H7 (cell line): ENCODE measurements at regions not wholly inside any gene's neighbourhood (a gene's known extent, or its start where the extent isn't known, plus 50 kb on each side); places are given as distances from the start of the nearest gene placed in this dataset.
"Not testable (repeated sequence)": the region's sequence is repeated elsewhere in the genome, so short reads cannot be mapped to it uniquely, and the experiment has no call there.

Experiments
- DNase-seq: peaks from one replicate; pipeline ENCODE4 v3.0.0; 2012
- H3K27me3 ChIP-seq: 2 replicates; pipeline ENCODE4 v1.6.0; 2011; ENCODE audit warnings: mild to moderate bottlenecking, low read length; ENCODE audit not compliant: control insufficient read depth, insufficient read depth
- H3K36me3 ChIP-seq: replicated peaks from 2 replicates; pipeline ENCODE4 v1.5.1; 2011; ENCODE audit warnings: low read length; ENCODE audit not compliant: control insufficient read depth, insufficient read depth
- H3K4me3 ChIP-seq: 2 replicates; pipeline ENCODE4 v1.5.1; 2011; ENCODE audit warnings: low read depth, mild to moderate bottlenecking, control low read depth, low read length, moderate library complexity; ENCODE audit not compliant: insufficient read depth

DNA sequence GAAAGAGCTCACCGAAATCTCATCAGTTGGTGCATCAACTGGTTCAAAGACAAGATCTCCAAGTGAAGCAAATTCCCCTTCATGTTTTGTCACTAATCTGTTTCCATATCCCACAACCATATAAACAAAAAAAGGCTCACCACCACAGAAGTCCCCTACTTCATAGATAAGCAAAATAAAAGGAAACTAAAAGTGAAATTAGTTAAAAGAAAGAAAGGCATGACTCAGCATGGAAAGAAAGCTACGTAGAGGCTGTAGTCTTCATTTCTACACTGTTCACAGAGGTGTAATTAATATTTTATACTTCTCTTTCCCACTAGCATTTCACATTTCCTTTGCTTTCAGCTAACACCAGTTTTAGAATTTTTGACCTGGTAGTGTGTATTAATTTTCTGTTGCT is 208.0 kb downstream of the CYLC2 start:
- H3K36me3 ChIP-seq: no peaks in the 10 kb centered on the region
- no peak overlapping the region for H3K4me3 ChIP-seq
- H3K27me3 ChIP-seq: no peaks in the 10 kb centered on the region
- no peak for DNase-seq

DNA sequence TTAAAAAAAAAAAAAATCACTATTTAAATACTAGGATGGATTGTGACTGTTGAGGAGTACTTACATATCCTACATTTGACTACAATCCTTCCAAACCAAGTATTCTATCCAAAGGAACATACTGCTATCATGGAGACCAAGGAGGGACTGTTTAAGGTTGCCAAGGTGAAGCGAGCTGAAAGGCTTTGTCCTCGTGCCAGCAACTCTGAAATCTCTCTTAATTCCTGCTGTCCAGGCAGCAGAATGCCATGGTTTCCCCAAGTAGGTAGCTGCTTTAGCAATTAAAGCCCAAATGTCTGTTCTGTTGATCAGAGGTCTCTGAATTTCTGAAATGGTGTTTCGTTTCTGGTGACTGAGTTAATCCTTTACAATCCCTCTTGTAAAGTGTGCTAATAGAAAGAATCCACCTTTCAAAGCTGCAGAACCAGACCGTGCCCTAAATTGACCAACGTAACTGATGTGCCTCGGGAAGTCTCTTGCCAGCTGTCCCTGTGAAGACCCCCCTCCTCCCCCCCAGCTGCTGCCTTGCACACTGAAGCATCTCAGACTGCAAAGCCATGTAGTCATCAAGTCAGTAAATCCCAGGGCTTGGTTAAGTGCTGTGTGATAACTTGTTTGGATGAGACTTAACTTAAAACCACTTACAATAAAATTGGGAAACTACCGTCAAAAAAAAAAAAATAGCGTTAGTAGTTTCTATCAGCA is 210.9 kb downstream of the CYLC2 start:
- not testable (repeated sequence) for H3K36me3 ChIP-seq, H3K4me3 ChIP-seq, H3K27me3 ChIP-seq, DNase-seq

- Histone ChIP-seq H3K27me3 (no peaks in the 10 kb centered on the region), H3K36me3 (no peaks in the 10 kb centered on the region), H3K4me3 (no peak overlapping the region)
- DNase-seq: no peak
Observed at GRCh38 chr9:103210607-103211006, 215.5 kb downstream of the CYLC2 start.

DNA sequence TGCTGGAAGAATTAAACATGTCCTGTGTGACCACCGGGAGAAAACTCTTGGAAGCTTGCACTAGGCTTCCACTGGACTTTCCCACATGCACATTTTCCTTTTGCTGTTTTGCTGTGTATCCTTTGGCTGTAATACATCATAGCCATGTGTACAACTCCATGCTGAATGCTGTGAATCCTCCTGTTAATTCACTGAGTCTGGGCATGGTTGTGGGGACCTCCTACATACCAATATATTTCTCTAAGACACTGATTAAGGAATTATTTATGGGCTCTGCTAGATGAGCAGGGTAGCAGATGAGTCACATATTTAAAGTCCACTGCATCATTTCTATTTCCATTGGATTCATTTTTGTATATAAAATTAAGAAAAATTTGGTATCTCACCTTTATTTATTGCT is 220.1 kb downstream of the CYLC2 start:
- H3K36me3 ChIP-seq: no peaks in the 10 kb centered on the region
- H3K4me3 ChIP-seq: no peak overlapping the region
- DNase-seq: no peak
- H3K27me3 ChIP-seq: no peaks in the 10 kb centered on the region

DNA sequence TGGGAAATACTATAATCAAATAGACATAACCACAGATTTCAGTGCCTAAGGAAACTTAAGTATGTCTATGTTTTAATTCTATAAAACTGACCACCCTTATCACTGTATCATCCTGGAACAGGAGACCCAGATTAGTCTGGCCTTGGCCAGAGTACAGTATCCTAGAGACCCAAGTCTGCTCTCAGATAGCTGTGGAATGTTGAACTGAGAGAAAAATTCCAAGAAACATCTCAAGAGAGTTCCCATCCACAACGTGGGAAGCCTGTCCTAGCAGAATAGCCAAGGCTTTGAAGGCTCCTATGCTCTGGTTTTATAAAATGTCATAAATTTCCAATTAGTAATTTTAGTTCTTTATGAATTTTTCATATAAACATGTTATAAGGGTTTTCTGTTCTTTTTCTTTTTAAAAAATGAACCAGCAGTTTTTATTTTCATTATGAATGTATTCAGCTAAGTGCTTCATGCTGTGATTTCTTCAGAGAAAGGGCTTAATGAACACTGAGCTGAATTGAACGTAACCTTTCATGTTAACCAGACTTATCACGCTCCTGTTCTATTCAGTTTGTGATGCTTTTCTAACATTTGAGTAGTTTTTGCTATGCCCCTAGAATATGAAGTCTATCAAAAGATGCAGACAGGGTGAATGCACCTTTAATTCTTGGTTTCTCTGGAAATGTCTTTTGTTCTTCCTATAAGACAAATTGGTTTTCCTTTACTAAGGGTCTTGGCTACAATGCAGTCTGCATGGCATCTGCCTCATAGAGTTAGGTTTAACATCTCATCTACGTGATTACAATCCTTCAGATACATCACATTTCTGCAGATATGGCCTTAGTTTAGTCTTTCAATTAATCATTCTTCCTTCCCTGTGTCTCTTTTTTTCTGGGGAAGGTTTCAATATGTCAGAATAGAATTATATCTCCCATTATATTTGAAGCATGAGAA is 230.8 kb downstream of the CYLC2 start:
- Histone ChIP-seq H3K27me3 (no peaks in the 10 kb centered on the region), H3K4me3 (no peak overlapping the region), H3K36me3 (no peaks in the 10 kb centered on the region)
- no peak for DNase-seq

DNA sequence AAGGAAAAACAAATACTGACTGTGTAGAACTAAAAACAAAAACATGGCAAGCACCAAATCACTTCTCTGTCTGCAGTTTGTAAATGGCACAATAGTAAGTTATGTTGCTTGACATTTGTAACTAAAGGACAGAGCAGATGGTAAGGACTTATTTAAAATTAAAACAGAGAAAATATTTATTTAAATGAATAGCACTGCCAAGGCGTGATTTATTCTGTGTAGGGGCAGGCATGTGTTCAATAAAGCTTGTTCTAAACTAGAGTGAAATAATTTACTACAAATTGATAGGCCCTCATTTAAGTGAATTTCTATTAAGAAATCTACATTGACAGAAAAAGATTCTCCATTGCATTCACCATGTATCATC is 231.5 kb downstream of the CYLC2 start:
- DNase-seq: no peak

GRCh38 chr9:103237571-103238109 is 242.5 kb downstream of the CYLC2 start:
- H3K27me3 ChIP-seq, H3K36me3 ChIP-seq, DNase-seq: not testable (repeated sequence)
- H3K4me3 ChIP-seq: peak overlapping the region; percentile 16

More for the DNA sequence above, 231.5 kb downstream of the CYLC2 start:
- Histone ChIP-seq H3K36me3 (no peaks in the 10 kb centered on the region), H3K27me3 (no peaks in the 10 kb centered on the region), H3K4me3 (no peak overlapping the region)

GRCh38 chr9:103242025-103242424 is 246.9 kb downstream of the CYLC2 start:
- Histone ChIP-seq H3K27me3 (no peaks in the 10 kb centered on the region), H3K4me3 (no peak overlapping the region), H3K36me3 (no peaks in the 10 kb centered on the region)
- DNase-seq: no peak

DNA sequence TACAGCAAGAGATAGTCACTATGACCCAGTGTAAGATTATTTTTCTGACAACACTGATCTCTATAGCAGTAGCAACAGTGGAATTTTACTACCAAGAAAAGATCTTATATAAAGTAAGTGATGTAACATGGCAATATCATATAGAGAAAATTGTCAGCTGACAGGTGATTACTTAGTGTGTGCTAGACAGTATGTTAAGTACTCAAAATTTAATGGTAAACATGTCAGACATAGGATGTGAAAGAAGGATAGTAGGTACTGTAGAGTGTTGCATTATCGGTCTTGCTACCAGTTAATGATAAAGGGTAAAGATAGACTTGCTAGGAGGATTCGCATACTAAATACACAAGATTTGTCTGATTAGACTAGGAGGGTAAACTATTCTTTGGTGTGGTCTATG is 247.4 kb downstream of the CYLC2 start:
- H3K27me3 ChIP-seq: no peaks in the 10 kb centered on the region
- H3K4me3 ChIP-seq: no peak overlapping the region
- no peak for DNase-seq
- H3K36me3 ChIP-seq: no peaks in the 10 kb centered on the region

DNA sequence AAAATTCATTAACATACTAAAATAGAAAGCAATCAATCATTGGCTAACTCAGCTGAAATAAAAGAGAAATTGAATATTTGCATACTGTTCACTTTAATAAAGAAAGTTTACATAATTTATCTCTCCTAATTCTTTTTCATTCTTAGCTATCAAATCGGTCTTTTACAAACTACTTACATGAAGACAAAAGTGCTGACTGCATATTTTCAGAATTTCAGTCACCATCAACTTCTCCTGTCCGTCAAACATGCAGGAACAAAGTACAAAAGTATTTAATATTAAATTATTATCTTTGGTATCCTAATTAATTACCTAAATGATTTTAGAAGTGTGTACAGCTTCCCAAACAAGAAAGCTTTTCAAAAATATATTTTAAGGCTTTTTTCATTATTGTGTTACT is 248.4 kb downstream of the CYLC2 start:
- H3K36me3 ChIP-seq: no peaks in the 10 kb centered on the region
- H3K27me3 ChIP-seq: no peaks in the 10 kb centered on the region
- DNase-seq: no peak
- H3K4me3 ChIP-seq: no peak overlapping the region

DNA sequence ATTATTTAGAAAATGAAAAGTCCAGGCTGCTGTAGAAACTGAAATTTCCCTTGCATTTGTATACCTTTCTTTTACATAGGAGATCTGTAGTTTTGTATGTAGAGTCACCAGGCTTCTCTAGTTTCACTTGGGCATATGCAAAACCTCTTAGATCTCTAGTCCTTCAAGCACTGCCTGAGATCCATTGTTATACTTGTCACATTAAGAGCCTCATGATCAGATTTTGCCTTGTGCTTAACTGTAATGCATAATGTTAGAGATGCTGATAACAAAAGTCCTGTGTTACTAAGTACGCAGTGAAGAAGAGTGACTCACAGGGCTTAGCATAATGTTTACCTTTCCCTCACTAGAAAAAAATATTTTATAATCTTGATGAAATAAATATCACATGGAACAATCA is 250.2 kb downstream of the CYLC2 start:
- H3K36me3 ChIP-seq: no peaks in the 10 kb centered on the region
- DNase-seq: no peak
- no peak overlapping the region for H3K4me3 ChIP-seq
- no peaks in the 10 kb centered on the region for H3K27me3 ChIP-seq

DNA sequence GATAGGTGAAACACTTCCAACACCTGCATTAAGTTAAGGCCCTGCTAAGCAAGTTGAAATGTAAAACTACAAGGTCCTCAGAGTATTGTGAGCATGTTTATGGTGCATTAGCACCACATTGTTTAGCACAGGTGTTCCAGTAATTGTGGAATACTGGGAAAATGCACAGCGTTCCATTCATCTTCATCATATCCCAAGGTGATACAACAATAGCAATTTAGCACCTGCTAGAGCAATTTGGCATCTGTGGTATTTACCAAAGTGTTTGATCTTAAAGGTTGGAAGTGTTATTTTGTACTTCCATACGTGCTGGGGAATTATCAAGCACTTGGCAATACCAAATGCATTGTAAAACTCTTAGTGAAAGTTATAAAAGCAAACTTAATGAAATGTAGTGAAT is 266.8 kb downstream of the CYLC2 start:
- Histone ChIP-seq H3K4me3 (no peak overlapping the region), H3K27me3 (no peaks in the 10 kb centered on the region), H3K36me3 (no peaks in the 10 kb centered on the region)
- no peak for DNase-seq

DNA sequence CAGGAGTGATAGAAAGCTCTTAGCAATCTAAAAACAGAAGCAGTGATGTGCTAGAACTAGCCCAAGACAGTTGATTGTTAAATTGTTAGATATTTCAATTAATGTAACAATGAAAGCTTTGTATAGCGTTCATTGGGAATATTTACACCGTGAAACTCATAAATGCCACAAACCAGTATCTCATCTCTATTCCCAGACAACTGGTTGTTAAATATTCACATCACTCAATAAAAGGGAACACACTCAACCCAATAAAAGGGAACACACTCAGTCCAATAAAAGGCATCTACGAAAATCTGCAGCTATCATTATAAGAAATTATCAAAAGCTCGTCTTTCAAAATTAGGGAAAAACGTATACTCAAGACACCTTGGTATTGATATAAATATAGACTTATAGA is 270.9 kb downstream of the CYLC2 start:
- no peaks in the 10 kb centered on the region for H3K36me3 ChIP-seq
- H3K4me3 ChIP-seq: no peak overlapping the region
- no peak for DNase-seq
- H3K27me3 ChIP-seq: no peaks in the 10 kb centered on the region

DNA sequence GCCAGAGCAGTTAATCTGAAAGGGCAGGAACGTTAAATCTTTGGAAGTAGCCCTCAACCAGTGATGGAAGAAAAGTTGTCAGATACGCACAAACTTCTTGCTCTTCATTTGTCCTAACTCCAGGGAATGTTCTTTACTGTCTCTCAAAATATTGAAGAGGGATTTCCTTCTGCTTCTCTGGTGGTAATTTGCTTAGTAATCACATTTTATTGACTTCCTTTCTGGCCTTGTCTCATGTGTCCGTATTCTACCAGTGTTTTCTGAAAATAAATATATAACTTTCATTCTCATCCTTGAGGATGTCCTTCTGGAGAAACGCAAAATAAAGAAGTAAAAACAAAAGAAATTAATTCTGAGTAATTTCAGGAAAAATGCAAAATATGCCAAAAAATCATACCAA is 282.1 kb downstream of the CYLC2 start:
- Histone ChIP-seq H3K36me3 (no peaks in the 10 kb centered on the region), H3K4me3 (no peak overlapping the region), H3K27me3 (no peaks in the 10 kb centered on the region)
- DNase-seq: no peak

GRCh38 chr9:103281126-103281525 is 286.0 kb downstream of the CYLC2 start:
- DNase-seq: no peak
- Histone ChIP-seq H3K4me3 (no peak overlapping the region), H3K36me3 (no peaks in the 10 kb centered on the region), H3K27me3 (no peaks in the 10 kb centered on the region)
